ENCODE measurements at regions not wholly inside any gene's neighbourhood (a gene's known extent, or its start where the extent isn't known, plus 50 kb on each side); places are given as distances from the start of the nearest gene placed in this dataset.

DNA sequence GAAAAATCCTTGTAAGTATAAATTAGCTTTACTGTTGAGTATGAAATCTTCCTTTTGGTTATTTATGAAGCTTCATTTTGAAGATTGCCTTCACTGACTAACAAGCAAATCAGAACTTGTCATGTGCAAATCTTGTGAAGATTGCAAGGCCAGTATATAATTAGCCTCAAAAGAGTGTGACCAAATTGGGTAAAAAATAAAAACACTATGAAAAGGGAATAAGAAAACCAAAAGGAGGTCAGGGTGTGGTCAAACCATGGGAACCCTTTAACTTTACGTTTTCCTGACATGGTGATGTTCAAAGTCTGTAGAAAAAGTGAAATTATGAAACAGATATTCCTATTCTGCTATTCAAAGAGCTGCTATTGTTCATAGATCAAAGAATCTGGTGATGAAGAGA, 230.3 kb downstream of the BCAT1 start:
- intact Hi-C loops (cut with micrococcal nuclease; ENCODE audit: unreplicated experiment) (no loop called here), in situ Hi-C loops (cut with HindIII; ENCODE audit: low pct_unique_long_range_greater_than_20kb, low sequenced_read_pairs) (no loop called here)
- no peak overlapping the region for H3K4me3 ChIP-seq (ENCODE audit: low read depth in 2 of 2, low read length in 2 of 2)
- TF ChIP-seq, protein P1, sequence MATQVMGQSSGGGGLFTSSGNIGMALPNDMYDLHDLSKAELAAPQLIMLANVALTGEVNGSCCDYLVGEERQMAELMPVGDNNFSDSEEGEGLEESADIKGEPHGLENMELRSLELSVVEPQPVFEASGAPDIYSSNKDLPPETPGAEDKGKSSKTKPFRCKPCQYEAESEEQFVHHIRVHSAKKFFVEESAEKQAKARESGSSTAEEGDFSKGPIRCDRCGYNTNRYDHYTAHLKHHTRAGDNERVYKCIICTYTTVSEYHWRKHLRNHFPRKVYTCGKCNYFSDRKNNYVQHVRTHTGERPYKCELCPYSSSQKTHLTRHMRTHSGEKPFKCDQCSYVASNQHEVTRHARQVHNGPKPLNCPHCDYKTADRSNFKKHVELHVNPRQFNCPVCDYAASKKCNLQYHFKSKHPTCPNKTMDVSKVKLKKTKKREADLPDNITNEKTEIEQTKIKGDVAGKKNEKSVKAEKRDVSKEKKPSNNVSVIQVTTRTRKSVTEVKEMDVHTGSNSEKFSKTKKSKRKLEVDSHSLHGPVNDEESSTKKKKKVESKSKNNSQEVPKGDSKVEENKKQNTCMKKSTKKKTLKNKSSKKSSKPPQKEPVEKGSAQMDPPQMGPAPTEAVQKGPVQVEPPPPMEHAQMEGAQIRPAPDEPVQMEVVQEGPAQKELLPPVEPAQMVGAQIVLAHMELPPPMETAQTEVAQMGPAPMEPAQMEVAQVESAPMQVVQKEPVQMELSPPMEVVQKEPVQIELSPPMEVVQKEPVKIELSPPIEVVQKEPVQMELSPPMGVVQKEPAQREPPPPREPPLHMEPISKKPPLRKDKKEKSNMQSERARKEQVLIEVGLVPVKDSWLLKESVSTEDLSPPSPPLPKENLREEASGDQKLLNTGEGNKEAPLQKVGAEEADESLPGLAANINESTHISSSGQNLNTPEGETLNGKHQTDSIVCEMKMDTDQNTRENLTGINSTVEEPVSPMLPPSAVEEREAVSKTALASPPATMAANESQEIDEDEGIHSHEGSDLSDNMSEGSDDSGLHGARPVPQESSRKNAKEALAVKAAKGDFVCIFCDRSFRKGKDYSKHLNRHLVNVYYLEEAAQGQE (IDR thresholded peaks at IDR 0.05; ENCODE audit: insufficient read depth in 1 of 2, low read depth in 2 of 2, low read length in 1 of 2): no peak
- TF ChIP-seq SIN3A (IDR thresholded peaks at IDR 0.05; ENCODE audit: borderline replicate concordance, insufficient read depth, low read depth, low read length) (no peak), CTCF (IDR thresholded peaks at IDR 0.05) (no peak), TCF7L2 (IDR thresholded peaks at IDR 0.05; ENCODE audit: low read depth, low read length) (no peak), POLR2AphosphoS5 (IDR thresholded peaks at IDR 0.05; ENCODE audit: low read depth, low read length) (no peak)
- ATAC-seq (no peak), DNase-seq (ENCODE audit: low read depth, low spot score) (no peak)
- H3K27ac ChIP-seq (ENCODE audit: low read length): no peak overlapping the region
- no peaks in the 10 kb centered on the region for H3K27me3 ChIP-seq (ENCODE audit: control insufficient read depth, insufficient read depth, low read length)
- H3K9me3 ChIP-seq (ENCODE audit: control insufficient read depth, insufficient read depth, low read depth, low read length): no peaks in the 10 kb centered on the region
- no peaks in the 10 kb centered on the region for H3K4me1 ChIP-seq (ENCODE audit: control insufficient read depth, insufficient read depth, low read length)
- BruUV-seq (replicated peaks): no TSS peak
- ChIA-PET POLR2A (no interaction called here), CTCF (no interaction called here)
- no peaks in the 10 kb centered on the region for H3K36me3 ChIP-seq (ENCODE audit: control insufficient read depth, insufficient read depth, low read length)

GRCh38 chr12:24714237-24714636, 234.7 kb downstream of the BCAT1 start:
- DNase-seq (ENCODE audit: low read depth, low spot score) (no peak), ATAC-seq (no peak)
- no peaks in the 10 kb centered on the region for H3K4me1 ChIP-seq (ENCODE audit: control insufficient read depth, insufficient read depth, low read length)
- ChIA-PET POLR2A (no interaction called here), CTCF (no interaction called here)
- H3K36me3 ChIP-seq (ENCODE audit: control insufficient read depth, insufficient read depth, low read length): no peaks in the 10 kb centered on the region
- no TSS peak for BruUV-seq (replicated peaks)
- H3K27ac ChIP-seq (ENCODE audit: low read length): no peak overlapping the region
- H3K27me3 ChIP-seq (ENCODE audit: control insufficient read depth, insufficient read depth, low read length): no peaks in the 10 kb centered on the region
- in situ Hi-C loops (cut with HindIII; ENCODE audit: low pct_unique_long_range_greater_than_20kb, low sequenced_read_pairs) (no loop called here), intact Hi-C loops (cut with micrococcal nuclease; ENCODE audit: unreplicated experiment) (no loop called here)
- TF ChIP-seq TCF7L2 (IDR thresholded peaks at IDR 0.05; ENCODE audit: low read depth, low read length) (no peak), SIN3A (IDR thresholded peaks at IDR 0.05; ENCODE audit: borderline replicate concordance, insufficient read depth, low read depth, low read length) (no peak), CTCF (IDR thresholded peaks at IDR 0.05) (no peak), POLR2AphosphoS5 (IDR thresholded peaks at IDR 0.05; ENCODE audit: low read depth, low read length) (no peak)
- TF ChIP-seq, protein P1 (IDR thresholded peaks at IDR 0.05; ENCODE audit: insufficient read depth in 1 of 2, low read depth in 2 of 2, low read length in 1 of 2): no peak
- no peak overlapping the region for H3K4me3 ChIP-seq (ENCODE audit: low read depth in 2 of 2, low read length in 2 of 2)
- H3K9me3 ChIP-seq (ENCODE audit: control insufficient read depth, insufficient read depth, low read depth, low read length): no peaks in the 10 kb centered on the region

Data from Panc1 (cell line).